Calu3 (cell line): ENCODE measurements at regions not wholly inside any gene's neighbourhood (a gene's known extent, or its start where the extent isn't known, plus 50 kb on each side); places are given as distances from the start of the nearest gene placed in this dataset.

ENCODE experiments used
- BruUV-seq: library from RNA; stranded (reverse); fragments of 400-500 nt; replicated peaks from 2 replicates; lab custom pipeline; 2021; lab: Mats Ljungman, UMichigan
- CTCF ChIA-PET: fragments of 300-600 bp; sonication (Branson Sonifier 250); formaldehyde crosslinking; loops from one replicate; lab custom pipeline; 2022; ENCODE audit warnings: antibody characterized with exemption; lab: Charles Lee
- DNase-seq: peaks from one replicate; pipeline ENCODE4 v3.0.0; 2022
- H3K27ac Mint-ChIP-seq: one replicate; pipeline ENCODE4 v1.8.0; 2022; ENCODE audit warnings: mixed read lengths; ENCODE audit not compliant: unreplicated experiment
- H3K27me3 Mint-ChIP-seq: one replicate; pipeline ENCODE4 v1.8.0; 2022; ENCODE audit warnings: mixed read lengths; ENCODE audit not compliant: unreplicated experiment
- H3K36me3 Mint-ChIP-seq: one replicate; pipeline ENCODE4 v1.8.0; 2022; ENCODE audit warnings: mild to moderate bottlenecking, moderate library complexity, mixed read lengths; ENCODE audit not compliant: insufficient read depth, unreplicated experiment
- H3K4me1 Mint-ChIP-seq: one replicate; pipeline ENCODE4 v1.8.0; 2022; ENCODE audit warnings: mild to moderate bottlenecking, low read depth, mixed read lengths; ENCODE audit not compliant: unreplicated experiment
- H3K4me3 Mint-ChIP-seq: one replicate; pipeline ENCODE4 v1.8.0; 2022; ENCODE audit warnings: mild to moderate bottlenecking, low read depth, moderate library complexity, mixed read lengths; ENCODE audit not compliant: unreplicated experiment
- H3K9me3 Mint-ChIP-seq: one replicate; pipeline ENCODE4 v1.8.0; 2022; ENCODE audit warnings: low read depth, mixed read lengths; ENCODE audit not compliant: unreplicated experiment
- intact Hi-C: fragments of 100-400 bp; cut with micrococcal nuclease; formaldehyde crosslinking; loops from one replicate; pipeline ENCODE4 v1.10.0; 2022; ENCODE audit not compliant: unreplicated experiment
- TF ChIP-seq, protein P1 (sequence below): fragments of 200-600 bp; IDR thresholded peaks from one replicate; pipeline ENCODE4 v1.8.0; 2022; ENCODE audit warnings: antibody characterized with exemption; ENCODE audit not compliant: unreplicated experiment

DNA sequence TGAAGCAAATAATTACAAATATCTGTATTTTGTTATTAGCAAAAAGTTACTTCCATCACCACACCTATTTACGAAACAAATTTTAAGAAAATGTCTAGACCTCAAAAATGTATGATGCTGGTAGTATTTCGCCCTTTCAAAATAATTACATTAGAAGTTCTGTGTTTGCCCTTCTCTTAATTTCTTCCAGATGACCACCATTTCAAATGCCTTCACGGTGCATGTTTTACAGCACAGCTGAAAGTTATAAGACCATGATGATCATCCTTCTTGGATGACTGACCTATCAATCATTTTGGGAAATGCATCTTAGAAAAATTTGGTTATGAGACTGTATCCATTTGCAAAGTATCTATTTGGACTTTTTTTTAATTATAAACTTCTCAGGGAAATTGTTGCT is 390.8 kb downstream of the SLITRK6 start:
- Mint-ChIP-seq H3K36me3 (no peaks in the 10 kb centered on the region), H3K27ac (no peak overlapping the region), H3K9me3 (peaks cover 2% of the 10 kb centered on the region), H3K4me1 (no peaks in the 10 kb centered on the region), H3K27me3 (no peaks in the 10 kb centered on the region), H3K4me3 (no peak overlapping the region)
- intact Hi-C loops: no loop called here
- CTCF ChIA-PET: no interaction called here
- TF ChIP-seq, protein P1, sequence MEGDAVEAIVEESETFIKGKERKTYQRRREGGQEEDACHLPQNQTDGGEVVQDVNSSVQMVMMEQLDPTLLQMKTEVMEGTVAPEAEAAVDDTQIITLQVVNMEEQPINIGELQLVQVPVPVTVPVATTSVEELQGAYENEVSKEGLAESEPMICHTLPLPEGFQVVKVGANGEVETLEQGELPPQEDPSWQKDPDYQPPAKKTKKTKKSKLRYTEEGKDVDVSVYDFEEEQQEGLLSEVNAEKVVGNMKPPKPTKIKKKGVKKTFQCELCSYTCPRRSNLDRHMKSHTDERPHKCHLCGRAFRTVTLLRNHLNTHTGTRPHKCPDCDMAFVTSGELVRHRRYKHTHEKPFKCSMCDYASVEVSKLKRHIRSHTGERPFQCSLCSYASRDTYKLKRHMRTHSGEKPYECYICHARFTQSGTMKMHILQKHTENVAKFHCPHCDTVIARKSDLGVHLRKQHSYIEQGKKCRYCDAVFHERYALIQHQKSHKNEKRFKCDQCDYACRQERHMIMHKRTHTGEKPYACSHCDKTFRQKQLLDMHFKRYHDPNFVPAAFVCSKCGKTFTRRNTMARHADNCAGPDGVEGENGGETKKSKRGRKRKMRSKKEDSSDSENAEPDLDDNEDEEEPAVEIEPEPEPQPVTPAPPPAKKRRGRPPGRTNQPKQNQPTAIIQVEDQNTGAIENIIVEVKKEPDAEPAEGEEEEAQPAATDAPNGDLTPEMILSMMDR: no peak
- no TSS peak for BruUV-seq
- DNase-seq: no peak

DNA sequence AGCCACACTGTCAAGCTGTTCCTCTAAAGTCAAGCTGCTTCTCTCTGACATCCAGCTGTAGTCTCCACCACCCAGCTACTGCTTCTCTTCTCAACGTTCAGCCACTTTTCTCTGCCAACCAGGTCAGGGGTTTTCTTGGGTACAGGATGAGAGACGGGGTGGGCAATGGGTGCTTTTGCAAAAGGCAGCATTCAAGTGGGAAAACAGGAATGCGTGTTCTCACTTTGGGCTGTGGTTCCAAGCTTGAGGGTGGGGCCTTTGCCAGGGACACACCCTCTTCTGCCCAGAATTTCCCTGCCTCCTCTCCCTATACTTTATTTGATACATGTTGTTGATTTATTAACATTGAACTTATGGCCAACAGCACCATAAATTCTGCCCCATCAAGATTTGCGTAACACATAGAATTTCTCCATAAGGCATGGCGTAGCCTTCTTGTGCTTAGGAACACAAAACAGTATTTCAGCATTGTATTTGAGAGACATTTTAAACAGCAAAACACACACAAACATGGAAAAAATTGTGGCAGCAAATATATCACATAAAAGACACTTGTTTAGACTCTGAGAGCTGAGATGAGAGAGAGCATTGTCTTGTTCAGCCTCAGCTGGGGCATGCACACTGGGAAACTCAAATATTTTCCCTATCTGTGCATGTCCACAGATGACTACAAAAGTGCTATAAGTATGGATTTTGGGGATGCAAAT is 392.8 kb downstream of the SLITRK6 start:
- DNase-seq: no peak
- Mint-ChIP-seq H3K27ac (no peak overlapping the region), H3K27me3 (no peaks in the 10 kb centered on the region), H3K9me3 (peaks cover 2% of the 10 kb centered on the region), H3K4me3 (no peak overlapping the region), H3K4me1 (no peaks in the 10 kb centered on the region), H3K36me3 (no peaks in the 10 kb centered on the region)
- no TSS peak for BruUV-seq
- TF ChIP-seq, protein P1: no peak
- intact Hi-C loops: no loop called here
- CTCF ChIA-PET: no interaction called here

DNA sequence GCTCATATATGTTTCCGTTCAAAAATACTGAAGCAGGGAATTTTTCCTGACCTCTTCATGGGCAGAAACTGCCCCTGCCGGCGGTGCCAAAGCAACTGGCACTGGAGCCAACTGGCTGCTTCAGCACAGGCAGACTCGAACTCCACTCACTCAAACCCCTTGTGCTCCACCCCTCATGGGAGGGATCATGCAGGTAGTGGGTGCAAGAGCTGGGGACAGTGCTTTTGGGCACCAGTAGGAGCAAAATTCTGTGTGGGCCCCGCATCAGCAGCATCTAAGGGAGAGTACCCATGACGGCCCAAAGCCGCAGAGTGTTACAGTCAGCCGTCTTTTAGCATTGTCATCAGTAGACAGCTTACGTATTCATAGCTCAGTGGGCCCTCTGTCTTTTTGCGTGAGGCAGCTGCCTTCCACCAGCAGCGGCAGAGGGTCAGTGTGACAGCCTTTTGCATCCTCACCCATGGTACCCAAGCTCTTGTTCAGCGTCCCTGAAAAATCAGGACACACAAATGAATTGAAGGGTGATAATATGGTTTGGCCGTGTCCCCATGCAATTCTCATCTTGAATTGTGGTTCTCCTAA is 393.8 kb downstream of the SLITRK6 start:
- BruUV-seq: no TSS peak
- DNase-seq: no peak
- no peak overlapping the region for H3K4me3 Mint-ChIP-seq
- CTCF ChIA-PET: no interaction called here
- H3K36me3 Mint-ChIP-seq: no peaks in the 10 kb centered on the region
- H3K4me1 Mint-ChIP-seq: no peaks in the 10 kb centered on the region
- TF ChIP-seq, protein P1: no peak
- H3K27me3 Mint-ChIP-seq: no peaks in the 10 kb centered on the region
- intact Hi-C loops: no loop called here
- H3K9me3 Mint-ChIP-seq: peaks cover 2% of the 10 kb centered on the region
- H3K27ac Mint-ChIP-seq: no peak overlapping the region

DNA sequence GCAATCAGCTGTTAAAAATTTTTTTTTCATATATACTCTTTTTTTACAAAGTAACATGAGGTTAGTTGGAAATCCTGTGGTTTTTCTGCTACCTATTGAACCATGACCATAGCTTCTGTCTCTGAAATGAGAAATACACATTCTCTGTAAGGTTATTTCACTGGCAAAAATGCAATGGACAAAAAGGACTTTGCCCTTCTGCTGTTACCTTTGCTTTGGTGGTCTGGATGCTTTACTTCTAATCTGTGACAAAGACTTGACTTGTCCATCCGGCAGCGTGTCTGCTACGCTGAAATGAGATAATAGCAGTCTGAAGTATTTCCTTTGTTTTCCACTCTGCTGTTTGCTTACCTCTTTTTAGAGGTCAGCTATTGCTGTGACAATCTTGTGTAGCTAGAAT is 412.8 kb downstream of the SLITRK6 start:
- no peak for DNase-seq
- Mint-ChIP-seq H3K4me3 (no peak overlapping the region), H3K9me3 (no peaks in the 10 kb centered on the region), H3K27ac (no peak overlapping the region), H3K4me1 (no peaks in the 10 kb centered on the region), H3K27me3 (no peaks in the 10 kb centered on the region), H3K36me3 (no peaks in the 10 kb centered on the region)
- TF ChIP-seq, protein P1: no peak
- intact Hi-C loops: no loop called here
- BruUV-seq: no TSS peak
- CTCF ChIA-PET: no interaction called here
